ENCODE measurements at regions not wholly inside any gene's neighbourhood (a gene's known extent, or its start where the extent isn't known, plus 50 kb on each side); places are given as distances from the start of the nearest gene placed in this dataset.
"Not testable (repeated sequence)": the region's sequence is repeated elsewhere in the genome, so short reads cannot be mapped to it uniquely, and the experiment has no call there.

- no peak for DNase-seq (ENCODE audit: low spot score)
These were observed 281.3 kb upstream of the ANKRD50 start for GRCh38 chr4:124993838-124994237.

GRCh38 chr4:124990398-124990797 is 277.9 kb upstream of the ANKRD50 start:
- DNase-seq (ENCODE audit: low spot score) = no peak

DNA sequence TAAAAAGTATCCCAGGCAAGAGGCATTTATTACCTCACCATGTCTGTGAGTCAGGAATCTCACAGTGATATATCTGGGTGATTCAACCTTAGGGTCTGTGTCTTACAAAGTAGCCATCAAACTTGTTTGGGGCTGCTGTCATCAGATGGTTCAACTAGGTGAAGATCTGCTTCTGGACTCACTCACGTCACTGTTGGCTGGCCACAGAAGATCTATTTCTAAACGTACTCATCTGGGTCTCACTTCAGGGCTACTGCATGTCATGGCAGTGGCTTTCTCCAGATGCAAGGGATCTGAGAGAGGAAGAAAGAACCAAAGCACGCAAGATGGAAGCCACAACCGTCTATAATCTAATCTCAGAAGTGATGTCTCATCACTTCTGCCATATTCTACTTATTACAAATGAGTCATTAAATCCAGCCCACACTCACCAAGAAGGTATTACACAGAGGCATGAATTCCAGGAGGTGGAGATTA is 267.8 kb upstream of the ANKRD50 start:
- peak; percentile 18 for DNase-seq (ENCODE audit: low spot score)

GRCh38 chr4:124978536-124978935 is 266.0 kb upstream of the ANKRD50 start:
- DNase-seq (ENCODE audit: low spot score) = not testable (repeated sequence)

GRCh38 chr4:124977045-124977444 is 264.5 kb upstream of the ANKRD50 start:
- no peak for DNase-seq (ENCODE audit: low spot score)

GRCh38 chr4:124974152-124974551 is 261.6 kb upstream of the ANKRD50 start:
- no peak for DNase-seq (ENCODE audit: low spot score)

GRCh38 chr4:124973716-124974115 is 261.2 kb upstream of the ANKRD50 start:
- no peak for DNase-seq (ENCODE audit: low spot score)

GRCh38 chr4:124970011-124970410 is 257.5 kb upstream of the ANKRD50 start:
- DNase-seq (ENCODE audit: low spot score) = no peak

DNA sequence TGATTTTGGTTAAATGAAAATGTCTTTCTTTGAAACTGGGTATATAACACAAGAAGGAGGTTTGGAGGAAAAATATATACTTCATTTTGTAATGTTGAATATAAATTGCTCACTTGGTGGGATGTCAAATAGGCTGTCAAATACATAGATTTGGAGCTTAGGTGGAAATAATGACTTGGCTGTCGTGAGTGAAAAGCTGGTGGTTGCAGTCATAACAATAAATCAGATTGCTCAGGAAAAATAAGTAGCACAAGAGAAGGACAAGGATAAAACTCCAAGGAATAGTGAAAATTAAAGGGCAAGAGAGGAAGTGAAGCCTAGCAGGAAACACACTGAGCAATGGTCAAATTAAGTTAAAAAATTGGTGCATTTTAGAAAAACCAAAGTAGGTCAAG is 253.0 kb upstream of the ANKRD50 start:
- no peak for DNase-seq (ENCODE audit: low spot score)

- DNase-seq (ENCODE audit: low spot score) = no peak
These were observed 252.4 kb upstream of the ANKRD50 start for GRCh38 chr4:124964852-124965496.

- DNase-seq (ENCODE audit: low spot score) = no peak
These were observed 251.7 kb upstream of the ANKRD50 start for GRCh38 chr4:124964251-124964650.

- DNase-seq (ENCODE audit: low spot score) = no peak
These were observed 248.7 kb upstream of the ANKRD50 start for GRCh38 chr4:124961138-124961750.

- DNase-seq (ENCODE audit: low spot score) = no peak
These were observed 246.3 kb upstream of the ANKRD50 start for GRCh38 chr4:124958847-124959246.

DNA sequence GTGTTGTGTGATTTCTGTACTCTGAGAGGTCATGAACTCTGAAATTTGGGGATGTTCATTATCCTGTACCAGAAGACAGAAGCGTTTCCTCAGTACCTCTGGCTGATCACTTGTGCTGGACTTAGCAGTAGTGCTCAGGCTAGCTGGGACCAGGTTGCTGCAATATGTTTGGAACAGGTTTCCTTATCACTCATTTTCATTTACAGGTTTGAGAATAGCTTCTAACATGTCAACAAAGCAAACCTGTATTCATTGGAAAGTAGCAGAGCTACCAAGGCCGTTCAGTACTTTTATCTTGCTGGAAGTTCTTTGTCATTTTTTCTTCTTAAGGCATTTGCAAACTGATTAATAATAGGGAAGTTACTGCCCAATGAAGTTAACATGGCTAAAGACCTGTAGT is 242.9 kb upstream of the ANKRD50 start:
- DNase-seq (ENCODE audit: low spot score) = no peak

GRCh38 chr4:124954046-124954445 is 241.5 kb upstream of the ANKRD50 start:
- peak; percentile 79 for DNase-seq (ENCODE audit: low spot score)

DNA sequence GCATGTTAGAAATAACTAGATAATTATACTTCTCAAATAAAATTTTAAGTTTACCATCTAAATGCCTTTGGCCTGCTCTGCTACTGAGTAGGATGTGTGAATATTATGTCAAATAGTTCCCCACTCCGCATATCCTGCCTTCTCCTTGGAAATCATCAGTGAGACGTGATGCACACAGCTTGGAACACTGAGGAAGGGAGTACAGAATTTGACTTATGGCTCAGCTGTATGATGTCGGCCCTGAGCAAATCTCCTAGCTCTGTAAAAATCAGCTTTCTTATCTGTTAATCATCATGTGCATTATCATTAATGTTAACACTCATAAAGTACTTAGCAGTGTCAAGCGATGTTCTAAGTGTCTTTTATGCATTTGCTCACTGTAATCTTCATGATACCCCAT is 241.0 kb upstream of the ANKRD50 start:
- DNase-seq (ENCODE audit: low spot score) = peak; percentile 86

GRCh38 chr4:124953061-124953460 is 240.5 kb upstream of the ANKRD50 start:
- peak; percentile 82 for DNase-seq (ENCODE audit: low spot score)

- peak; percentile 62 for DNase-seq (ENCODE audit: low spot score)
These were observed 240.1 kb upstream of the ANKRD50 start for GRCh38 chr4:124952601-124953000.

- DNase-seq (ENCODE audit: low spot score) = no peak
These were observed 236.6 kb upstream of the ANKRD50 start for GRCh38 chr4:124948976-124949597.

DNA sequence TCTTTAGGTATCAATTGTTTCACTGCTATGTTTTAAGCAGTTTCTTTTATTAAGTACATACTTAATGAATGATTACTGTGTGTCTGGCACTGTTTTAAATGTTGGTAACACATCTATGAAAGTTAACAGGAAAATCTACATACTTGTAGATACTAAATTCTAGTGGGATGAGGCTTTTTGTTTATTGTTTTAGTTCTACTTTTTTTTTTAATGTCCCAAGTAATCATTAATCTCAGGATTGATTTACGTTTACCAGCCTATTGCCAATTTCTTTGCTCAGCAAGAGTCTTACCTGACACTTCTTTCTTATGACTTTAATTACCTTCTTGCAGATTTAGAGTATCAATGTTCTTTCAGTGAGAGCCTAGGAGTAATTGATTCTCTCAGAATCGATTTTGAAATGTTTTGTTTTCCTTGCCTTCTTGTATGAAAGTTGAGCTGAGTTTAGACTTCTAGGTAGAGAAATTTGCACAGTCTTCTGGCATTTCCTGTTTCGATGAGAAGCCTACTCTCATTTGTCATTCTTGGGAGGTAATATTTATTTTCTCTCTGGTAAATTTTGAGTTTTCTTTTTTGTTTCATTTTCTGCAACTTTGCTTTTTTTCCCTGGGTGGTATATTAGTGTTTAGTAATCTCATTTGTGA is 235.2 kb upstream of the ANKRD50 start:
- DNase-seq (ENCODE audit: low spot score) = no peak

GRCh38 chr4:124946696-124947095 is 234.2 kb upstream of the ANKRD50 start:
- no peak for DNase-seq (ENCODE audit: low spot score)

GRCh38 chr4:124945422-124945821 is 232.9 kb upstream of the ANKRD50 start:
- no peak for DNase-seq (ENCODE audit: low spot score)

DNA sequence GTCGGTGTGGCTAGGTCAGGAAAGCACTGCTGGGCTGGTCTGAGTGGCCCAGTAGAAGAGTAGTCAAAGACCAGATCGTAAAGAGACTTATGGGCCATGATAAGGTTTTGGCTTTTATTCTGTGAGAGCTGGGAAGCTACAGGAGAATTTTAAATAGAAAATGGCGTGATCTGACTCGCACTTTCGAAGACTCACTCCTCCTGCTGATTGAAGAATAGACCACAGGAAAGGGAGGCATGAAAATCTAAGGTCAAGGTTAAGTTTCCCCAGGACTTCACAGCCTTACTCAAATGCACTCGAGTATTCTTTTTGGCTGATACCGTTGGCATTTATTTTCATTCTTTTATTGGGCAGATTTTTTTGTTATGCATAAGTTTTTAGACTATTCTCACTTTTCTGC is 231.4 kb upstream of the ANKRD50 start:
- no peak for DNase-seq (ENCODE audit: low spot score)
